Right lobe of liver (tissue), 6 donors: ENCODE measurements at regions not wholly inside any gene's neighbourhood (a gene's known extent, or its start where the extent isn't known, plus 50 kb on each side); places are given as distances from the start of the nearest gene placed in this dataset.

Experiments used
- ATAC-seq, 4 donors: fragments of 200-7000 bp; cut with Tn5 transposase; one replicate each; pipeline ENCODE4 v1.9.1; 2020; ENCODE audit warnings: mild to moderate bottlenecking in 4 of 4, moderate library complexity in 4 of 4
- DNase-seq, 3 donors: peaks; one replicate each; pipeline ENCODE4 v3.0.0-alpha.2; 2020
- H3K27ac ChIP-seq, 3 donors: fragments of 200-600 bp; one replicate each; pipeline ENCODE4 v1.8.0; 2022
- H3K27me3 ChIP-seq, 2 donors: fragments of 200-600 bp; one replicate each; pipeline ENCODE4 v1.8.0; 2022
- H3K36me3 ChIP-seq, 4 donors: fragments of 200-600 bp; sonication (generic) in 1 of 4; one replicate each; pipeline versions ENCODE4 v1.5.1 to v1.8.0; 2017 to 2022; ENCODE audit warnings: control low read depth in 1 of 4
- H3K4me1 ChIP-seq, 4 donors: fragments of 200-600 bp; sonication (generic) in 1 of 4; one replicate each; pipeline versions ENCODE4 v1.5.1 to v1.8.0; 2017 to 2022; ENCODE audit warnings: control low read depth in 1 of 4
- H3K4me3 ChIP-seq, 3 donors: fragments of 200-600 bp; one replicate each; pipeline ENCODE4 v1.8.0; 2022
- H3K9me3 ChIP-seq, 4 donors: fragments of 200-600 bp; sonication (generic) in 1 of 4; one replicate each; pipeline versions ENCODE4 v1.5.1 to v1.8.0; 2017 to 2022; ENCODE audit warnings: control low read depth in 1 of 4
- POLR2A ChIP-seq: fragments of 450-650 bp; IDR thresholded peaks from one replicate; pipeline ENCODE4 v1.6.1; 2017; ENCODE audit warnings: antibody characterized with exemption, mild to moderate bottlenecking
- WGBS: methylation state at CpG from one replicate; pipeline ENCODE4 v1.1.6; 2018; ENCODE audit warnings: low coverage, low lambda C conversion rate; ENCODE audit not compliant: insufficient coverage; ENCODE audit errors: missing lambda C conversion rate; 5-methylcytosine and 5-hydroxymethylcytosine counted together
- intact Hi-C, 2 donors: fragments of 100-400 bp; cut with DNase I; formaldehyde crosslinking; loops; one replicate each; pipeline versions ENCODE4 v1.11.2 to v1.14.1; 2022
- TF ChIP-seq, protein P1 (sequence below), 4 donors: fragments of 200-600 bp in 3 of 4; fragments of 450-650 bp in 1 of 4; IDR thresholded peaks; one replicate each; pipeline versions ENCODE4 v1.5.1 to v1.8.0; 2016 to 2022; ENCODE audit warnings: antibody characterized with exemption in 4 of 4, mild to moderate bottlenecking in 2 of 4
- donor health status: DM: no; HTN: yes; CAD: no.
- donor health status: DM: no; HTN: no; CAD: no.
- donor health status: DM: no; HTN: no; CAD: no.
- donor health status: DM: no; HTN: yes; CAD: no.
- donor health status: DM: no; HTN: yes; CAD: no.

GRCh38 chr10:4693967-4694366 lies 132.0 kb upstream of the AKR1E2 start:
- Histone ChIP-seq H3K4me1 (no peaks in the 10 kb centered on the region), H3K4me3 (no peak overlapping the region), H3K27me3 (no peaks in the 10 kb centered on the region), H3K9me3 (no peaks in the 10 kb centered on the region), H3K36me3 (no peaks in the 10 kb centered on the region), H3K27ac (no peak overlapping the region)
- TF ChIP-seq, protein P1, sequence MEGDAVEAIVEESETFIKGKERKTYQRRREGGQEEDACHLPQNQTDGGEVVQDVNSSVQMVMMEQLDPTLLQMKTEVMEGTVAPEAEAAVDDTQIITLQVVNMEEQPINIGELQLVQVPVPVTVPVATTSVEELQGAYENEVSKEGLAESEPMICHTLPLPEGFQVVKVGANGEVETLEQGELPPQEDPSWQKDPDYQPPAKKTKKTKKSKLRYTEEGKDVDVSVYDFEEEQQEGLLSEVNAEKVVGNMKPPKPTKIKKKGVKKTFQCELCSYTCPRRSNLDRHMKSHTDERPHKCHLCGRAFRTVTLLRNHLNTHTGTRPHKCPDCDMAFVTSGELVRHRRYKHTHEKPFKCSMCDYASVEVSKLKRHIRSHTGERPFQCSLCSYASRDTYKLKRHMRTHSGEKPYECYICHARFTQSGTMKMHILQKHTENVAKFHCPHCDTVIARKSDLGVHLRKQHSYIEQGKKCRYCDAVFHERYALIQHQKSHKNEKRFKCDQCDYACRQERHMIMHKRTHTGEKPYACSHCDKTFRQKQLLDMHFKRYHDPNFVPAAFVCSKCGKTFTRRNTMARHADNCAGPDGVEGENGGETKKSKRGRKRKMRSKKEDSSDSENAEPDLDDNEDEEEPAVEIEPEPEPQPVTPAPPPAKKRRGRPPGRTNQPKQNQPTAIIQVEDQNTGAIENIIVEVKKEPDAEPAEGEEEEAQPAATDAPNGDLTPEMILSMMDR (IDR thresholded peaks at IDR 0.05), result no peak
- TF ChIP-seq POLR2A, result no peak
- ATAC-seq (no peak), DNase-seq (no peak)
- intact Hi-C loops, result no loop called here
- WGBS, result 81% methylated on average over 4 of the region's 4 CpGs

DNA sequence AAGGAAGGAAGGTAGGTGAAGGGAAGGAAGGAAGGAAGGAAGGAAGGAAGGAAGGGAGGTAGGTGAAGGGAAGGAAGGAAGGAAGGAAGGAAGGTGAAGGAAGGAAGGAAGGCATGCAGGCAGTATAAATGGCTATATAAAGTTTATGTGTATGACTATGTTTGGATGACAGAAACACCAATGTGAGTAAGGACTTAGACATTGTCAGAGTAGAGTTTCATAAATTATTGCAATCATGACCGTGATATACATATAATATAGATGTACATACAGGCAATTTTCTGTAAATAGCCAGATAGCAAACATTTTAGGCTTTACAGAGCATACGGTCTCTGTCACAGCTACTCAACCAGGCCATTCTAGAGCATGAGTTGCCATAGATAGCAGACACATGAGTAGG lies 133.8 kb upstream of the AKR1E2 start:
- Histone ChIP-seq H3K36me3 (no peaks in the 10 kb centered on the region), H3K4me3 (no peak overlapping the region), H3K9me3 (no peaks in the 10 kb centered on the region), H3K27me3 (no peaks in the 10 kb centered on the region), H3K4me1 (no peaks in the 10 kb centered on the region), H3K27ac (no peak overlapping the region)
- 92% methylated on average over 2 of the region's 2 CpGs for WGBS
- DNase-seq, result no peak
- intact Hi-C loops, result no loop called here
- no peak for TF ChIP-seq POLR2A
- no peak for ATAC-seq

- no peak overlapping the region for H3K27ac ChIP-seq
- H3K9me3 ChIP-seq, result no peaks in the 10 kb centered on the region
- no peak overlapping the region for H3K4me3 ChIP-seq
- intact Hi-C loops, result no loop called here
- TF ChIP-seq, protein P1 (IDR thresholded peaks at IDR 0.05), result no peak
- no peak for TF ChIP-seq POLR2A
- no peaks in the 10 kb centered on the region for H3K4me1 ChIP-seq
- H3K27me3 ChIP-seq, result no peaks in the 10 kb centered on the region
- 50% methylated on average over 4 of the region's 5 CpGs for WGBS
- ATAC-seq (no peak), DNase-seq (no peak)
- no peaks in the 10 kb centered on the region for H3K36me3 ChIP-seq
These were observed 134.2 kb upstream of the AKR1E2 start for GRCh38 chr10:4691776-4692175.

DNA sequence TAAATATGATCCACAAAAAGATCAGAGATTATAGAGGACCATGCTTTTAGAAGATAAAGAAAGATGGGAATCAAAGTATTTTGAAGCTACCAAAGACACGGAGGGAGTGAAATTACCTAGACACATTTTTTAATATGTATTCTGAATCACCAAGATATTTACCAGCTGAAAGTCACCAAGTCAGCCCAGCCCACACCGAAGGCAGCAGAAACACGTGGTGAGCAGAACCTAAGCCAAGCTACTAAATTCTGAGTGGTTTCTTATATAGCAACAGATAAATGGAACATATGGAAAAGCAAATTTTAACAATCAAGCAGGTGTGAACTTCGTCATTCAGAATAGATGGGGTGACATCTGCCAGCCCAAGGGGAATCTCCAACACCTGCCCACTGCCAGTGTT lies 134.7 kb upstream of the AKR1E2 start:
- Histone ChIP-seq H3K4me3 (no peak overlapping the region), H3K4me1 (no peaks in the 10 kb centered on the region), H3K27ac (no peak overlapping the region), H3K36me3 (no peaks in the 10 kb centered on the region), H3K27me3 (no peaks in the 10 kb centered on the region), H3K9me3 (no peaks in the 10 kb centered on the region)
- no peak for DNase-seq
- intact Hi-C loops, result no loop called here
- TF ChIP-seq, protein P1 (IDR thresholded peaks at IDR 0.05), result no peak
- TF ChIP-seq POLR2A, result no peak
- ATAC-seq, result no peak
- WGBS, result 51% methylated on average over 4 of the region's 4 CpGs

DNA sequence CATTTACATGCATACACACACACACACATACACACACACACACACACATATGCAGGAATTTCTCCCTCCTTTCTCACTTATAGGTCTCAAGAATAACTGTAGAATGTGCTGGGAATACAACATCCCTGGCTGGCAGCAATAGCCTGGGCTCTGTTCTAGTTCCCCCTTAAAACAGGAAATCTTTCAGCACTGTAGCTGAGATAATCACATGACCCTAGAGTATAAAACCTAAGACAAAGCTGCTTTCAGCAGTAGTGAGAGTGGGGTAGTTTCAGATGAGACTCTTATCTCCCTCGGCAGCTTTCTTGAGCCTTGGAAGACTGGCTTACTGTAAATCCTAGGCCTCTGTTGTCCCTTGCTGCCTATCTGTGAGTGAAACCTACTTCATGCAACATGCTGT lies 137.4 kb upstream of the AKR1E2 start:
- WGBS, result 75% methylated on average over 1 of the region's 1 CpG
- ATAC-seq, result peak; percentile 29 to 70 (median 56)
- H3K27ac ChIP-seq, result no peak overlapping the region

More for the DNA sequence above, 137.4 kb upstream of the AKR1E2 start:
- TF ChIP-seq, protein P1 (IDR thresholded peaks at IDR 0.05), result no peak
- TF ChIP-seq POLR2A, result no peak
- no peaks in the 10 kb centered on the region for H3K27me3 ChIP-seq
- H3K4me3 ChIP-seq, result no peak overlapping the region
- H3K4me1 ChIP-seq, result no peaks in the 10 kb centered on the region
- intact Hi-C loops, result no loop called here
- DNase-seq, result no peak
- no peaks in the 10 kb centered on the region for H3K9me3 ChIP-seq
- no peaks in the 10 kb centered on the region for H3K36me3 ChIP-seq
